ENCODE measurements at regions not wholly inside any gene's neighbourhood (a gene's known extent, or its start where the extent isn't known, plus 50 kb on each side); places are given as distances from the start of the nearest gene placed in this dataset.

- H3K4me3 ChIP-seq (ENCODE audit: extremely low read depth in 1 of 4, insufficient read depth in 2 of 4, low read depth in 3 of 4, low read length in 4 of 4) = no peak overlapping the region
- no peak overlapping the region for H2AFZ ChIP-seq (ENCODE audit: low read length)
- no peak overlapping the region for H3K18ac ChIP-seq (ENCODE audit: extremely low read depth, low read length)
- no peaks in the 10 kb centered on the region for H4K20me1 ChIP-seq (replicated peaks in 1 of 2; ENCODE audit: control insufficient read depth in 1 of 2, insufficient read depth in 2 of 2, low read length in 2 of 2)
- H2BK12ac ChIP-seq (ENCODE audit: low read depth, low read length) = no peak overlapping the region
- H3K79me1 ChIP-seq (ENCODE audit: low read depth, low read length) = no peaks in the 10 kb centered on the region
- no peak overlapping the region for H4K91ac ChIP-seq (replicated peaks; ENCODE audit: insufficient read length, low read length)
- H3K27ac ChIP-seq (ENCODE audit: low read depth, low read length) = no peak overlapping the region
- H3K23me2 ChIP-seq (ENCODE audit: low read depth, low read length) = no peaks in the 10 kb centered on the region
- no peak overlapping the region for H3K4me2 ChIP-seq (ENCODE audit: insufficient read depth in 1 of 2, low read depth in 2 of 2, low read length in 2 of 2)
- H4K8ac ChIP-seq (ENCODE audit: extremely low read depth, insufficient read depth, low read length) = no peak overlapping the region
- DNase-seq (ENCODE audit: low read depth in 1 of 2, low spot score in 2 of 2) = no peak
- H3K9ac ChIP-seq (replicated peaks in 1 of 4; ENCODE audit: extremely low read depth in 1 of 4, low read depth in 3 of 4, low read length in 3 of 4) = no peak overlapping the region
- ChIA-PET POLR2A (ENCODE audit: partially characterized antibody) (no interaction called here), CTCF (ENCODE audit: partially characterized antibody) (interaction anchor here (0.7 kb wide), 1 partner anchor 589 kb away, joined by 3 read pairs; no protein-coding TSS in a partner anchor)
- H3K36me3 ChIP-seq (ENCODE audit: control insufficient read depth in 2 of 4, insufficient read depth in 4 of 4, low read length in 3 of 4) = no peaks in the 10 kb centered on the region
- H3K9me3 ChIP-seq (ENCODE audit: insufficient read depth in 2 of 2, low read depth in 1 of 2, low read length in 1 of 2) = no peaks in the 10 kb centered on the region
- H3K4me1 ChIP-seq (replicated peaks in 1 of 4; ENCODE audit: control insufficient read depth in 3 of 4, insufficient read depth in 4 of 4, low read length in 3 of 4) = peaks cover 0 to 4% (median 0%) of the 10 kb centered on the region in 4 experiments; a peak in 3 of 7 replicates
- no peak overlapping the region for H3K23ac ChIP-seq (ENCODE audit: insufficient read length)
- H2BK120ac ChIP-seq (replicated peaks; ENCODE audit: low read depth, low read length) = no peak overlapping the region
- no peak for FAIRE-seq
- H2BK5ac ChIP-seq (ENCODE audit: low read depth, low read length) = no peak overlapping the region
- 93% methylated on average over 11 of the region's 11 CpGs; no CpG with 5 or more reads in 1 of the 2 experiments for WGBS, 2 experiments (ENCODE audit: extremely low coverage in 1 of 2, insufficient coverage in 1 of 2, insufficient read length in 1 of 2, insufficient replicate concordance in 2 of 2, low coverage in 1 of 2, low lambda C conversion rate in 2 of 2, missing lambda C conversion rate in 1 of 2)
- H2BK20ac ChIP-seq (ENCODE audit: low read length) = no peak overlapping the region
- no peak overlapping the region for H3K56ac ChIP-seq (replicated peaks; ENCODE audit: insufficient read length, low read depth, low read length)
- H3K79me2 ChIP-seq (ENCODE audit: control insufficient read depth in 1 of 2, insufficient read depth in 2 of 2, low read length in 2 of 2) = no peaks in the 10 kb centered on the region
- H3K27me3 ChIP-seq (replicated peaks in 1 of 4; ENCODE audit: control insufficient read depth in 3 of 4, extremely low read depth in 1 of 4, insufficient read depth in 3 of 4, low read length in 3 of 4) = peaks cover 0 to 4% (median 0%) of the 10 kb centered on the region in 4 experiments; a peak in 4 of 7 replicates
- no peak overlapping the region for H2BK15ac ChIP-seq (ENCODE audit: low read length)
- H3K14ac ChIP-seq (ENCODE audit: insufficient read length) = no peak overlapping the region
- H2AK5ac ChIP-seq (ENCODE audit: low read depth, low read length) = no peak overlapping the region
- no peak overlapping the region for H4K5ac ChIP-seq (ENCODE audit: insufficient read length, low read depth, low read length)
- H3K4ac ChIP-seq (replicated peaks; ENCODE audit: insufficient read length, low read depth, low read length) = no peak overlapping the region
- TF ChIP-seq EP300 (IDR thresholded peaks at IDR 0.05; ENCODE audit: borderline replicate concordance in 1 of 2, low read depth in 2 of 2, low read length in 2 of 2) (no peak), NANOG (IDR thresholded peaks at IDR 0.05; ENCODE audit: insufficient read depth, low read depth, low read length, poor library complexity, severe bottlenecking) (no peak), JUN (IDR thresholded peaks at IDR 0.05; ENCODE audit: low read depth, low read length) (no peak), TCF12 (IDR thresholded peaks at IDR 0.05; ENCODE audit: low read depth, low read length) (no peak), HDAC6 (IDR thresholded peaks at IDR 0.05; ENCODE audit: low read depth, low read length) (no peak), SP4 (IDR thresholded peaks at IDR 0.05; ENCODE audit: low read length) (no peak), POU5F1 (IDR thresholded peaks at IDR 0.05; ENCODE audit: low read depth, low read length) (no peak), RFX5 (IDR thresholded peaks at IDR 0.05; ENCODE audit: borderline replicate concordance, low read depth, low read length) (no peak), CTBP2 (IDR thresholded peaks at IDR 0.05; ENCODE audit: borderline replicate concordance, insufficient read depth, insufficient read length, low read length) (no peak), CHD2 (IDR thresholded peaks at IDR 0.05; ENCODE audit: low read length) (no peak)
- TF ChIP-seq, protein P1, sequence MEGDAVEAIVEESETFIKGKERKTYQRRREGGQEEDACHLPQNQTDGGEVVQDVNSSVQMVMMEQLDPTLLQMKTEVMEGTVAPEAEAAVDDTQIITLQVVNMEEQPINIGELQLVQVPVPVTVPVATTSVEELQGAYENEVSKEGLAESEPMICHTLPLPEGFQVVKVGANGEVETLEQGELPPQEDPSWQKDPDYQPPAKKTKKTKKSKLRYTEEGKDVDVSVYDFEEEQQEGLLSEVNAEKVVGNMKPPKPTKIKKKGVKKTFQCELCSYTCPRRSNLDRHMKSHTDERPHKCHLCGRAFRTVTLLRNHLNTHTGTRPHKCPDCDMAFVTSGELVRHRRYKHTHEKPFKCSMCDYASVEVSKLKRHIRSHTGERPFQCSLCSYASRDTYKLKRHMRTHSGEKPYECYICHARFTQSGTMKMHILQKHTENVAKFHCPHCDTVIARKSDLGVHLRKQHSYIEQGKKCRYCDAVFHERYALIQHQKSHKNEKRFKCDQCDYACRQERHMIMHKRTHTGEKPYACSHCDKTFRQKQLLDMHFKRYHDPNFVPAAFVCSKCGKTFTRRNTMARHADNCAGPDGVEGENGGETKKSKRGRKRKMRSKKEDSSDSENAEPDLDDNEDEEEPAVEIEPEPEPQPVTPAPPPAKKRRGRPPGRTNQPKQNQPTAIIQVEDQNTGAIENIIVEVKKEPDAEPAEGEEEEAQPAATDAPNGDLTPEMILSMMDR (IDR thresholded peaks at IDR 0.05; ENCODE audit: control extremely low read depth in 1 of 3, insufficient read depth in 1 of 3, low read depth in 1 of 3, low read length in 3 of 3) = no peak
Measured at GRCh38 chr12:130098301-130099005, 63.8 kb upstream of the FZD10 start.

All from H1 (cell line).